ENCODE measurements at regions not wholly inside any gene's neighbourhood (a gene's known extent, or its start where the extent isn't known, plus 50 kb on each side); places are given as distances from the start of the nearest gene placed in this dataset.
"Not testable (repeated sequence)": the region's sequence is repeated elsewhere in the genome, so short reads cannot be mapped to it uniquely, and the experiment has no call there.

GRCh38 chr22:23500508-23501260, 79.4 kb downstream of the IGLL1 start:
- DNase-seq: no peak

GRCh38 chr22:23499845-23500500, 80.1 kb downstream of the IGLL1 start:
- no peak for DNase-seq

- DNase-seq: no peak
Observed at GRCh38 chr22:23498811-23499798, 81.0 kb downstream of the IGLL1 start.

- DNase-seq: not testable (repeated sequence)
Observed at GRCh38 chr22:23497889-23498288, 82.2 kb downstream of the IGLL1 start.

GRCh38 chr22:23497016-23497885, 82.8 kb downstream of the IGLL1 start:
- no peak for DNase-seq

- DNase-seq: no peak
Observed at GRCh38 chr22:23496445-23496833, 83.7 kb downstream of the IGLL1 start.

GRCh38 chr22:23495614-23496444, 84.3 kb downstream of the IGLL1 start:
- DNase-seq: no peak

- DNase-seq: no peak
Observed at GRCh38 chr22:23494930-23495266, 85.2 kb downstream of the IGLL1 start.

- no peak for DNase-seq
Observed at GRCh38 chr22:23485490-23485889, 94.6 kb downstream of the IGLL1 start.

- DNase-seq: no peak
Observed at GRCh38 chr22:23484651-23485050, 95.4 kb downstream of the IGLL1 start.

- DNase-seq: no peak
Observed at GRCh38 chr22:23481369-23481768, 98.7 kb downstream of the IGLL1 start.

- DNase-seq: peak; percentile 57
Observed at GRCh38 chr22:23478175-23478574, 101.9 kb downstream of the IGLL1 start.

GRCh38 chr22:23474531-23474930, 105.6 kb downstream of the IGLL1 start:
- DNase-seq: not testable (repeated sequence)

- no peak for DNase-seq
Observed at GRCh38 chr22:23473901-23474300, 106.2 kb downstream of the IGLL1 start.

GRCh38 chr22:23472376-23472775, 107.7 kb downstream of the IGLL1 start:
- DNase-seq: not testable (repeated sequence)

GRCh38 chr22:23471698-23472097, 108.4 kb downstream of the IGLL1 start:
- DNase-seq: no peak

GRCh38 chr22:23470811-23471389, 109.2 kb downstream of the IGLL1 start:
- no peak for DNase-seq

- no peak for DNase-seq
Observed at GRCh38 chr22:23467721-23468294, 112.3 kb downstream of the IGLL1 start.

GRCh38 chr22:23466351-23466750, 113.7 kb downstream of the IGLL1 start:
- DNase-seq: no peak

GRCh38 chr22:23464796-23465195, 115.3 kb downstream of the IGLL1 start:
- DNase-seq: not testable (repeated sequence)
